HG02759 (cell line): ENCODE measurements at regions not wholly inside any gene's neighbourhood (a gene's known extent, or its start where the extent isn't known, plus 50 kb on each side); places are given as distances from the start of the nearest gene placed in this dataset.
A peak's percentile ranks its signal among the peaks of the same experiment; 100 is the strongest.

Experiments
- ATAC-seq: cut with Tn5 transposase; IDR thresholded peaks from one replicate; pipeline ENCODE4 v1.9.1; 2021; ENCODE audit warnings: mild to moderate bottlenecking, moderate library complexity; ENCODE audit not compliant: unreplicated experiment

- no peak for ATAC-seq
Observed at GRCh38 chr7:23971031-23971430, 261.0 kb downstream of the STK31 start.

- ATAC-seq, result no peak
Observed at GRCh38 chr7:23972057-23972456, 262.0 kb downstream of the STK31 start.

GRCh38 chr7:23973264-23973663, 263.2 kb downstream of the STK31 start:
- ATAC-seq, result no peak

- ATAC-seq, result no peak
Observed at GRCh38 chr7:23980081-23980480, 270.1 kb downstream of the STK31 start.

GRCh38 chr7:23981314-23981713, 271.3 kb downstream of the STK31 start:
- ATAC-seq, result no peak

- ATAC-seq, result no peak
Observed at GRCh38 chr7:23981758-23982157, 271.7 kb downstream of the STK31 start.

GRCh38 chr7:24005517-24005916, 278.5 kb upstream of the NPY start:
- no peak for ATAC-seq

GRCh38 chr7:24010495-24010894, 273.5 kb upstream of the NPY start:
- ATAC-seq, result no peak

- ATAC-seq, result peak; percentile 60
Observed at GRCh38 chr7:24017519-24017918, 266.5 kb upstream of the NPY start.

- ATAC-seq, result no peak
Observed at GRCh38 chr7:24018331-24018730, 265.7 kb upstream of the NPY start.

- ATAC-seq, result no peak
Observed at GRCh38 chr7:24019841-24020240, 264.1 kb upstream of the NPY start.

GRCh38 chr7:24024276-24025068, 259.5 kb upstream of the NPY start:
- ATAC-seq, result peak; percentile 38

- ATAC-seq, result peak; percentile 38
Observed at GRCh38 chr7:24025094-24025493, 258.9 kb upstream of the NPY start.

- ATAC-seq, result no peak
Observed at GRCh38 chr7:24025765-24026164, 258.2 kb upstream of the NPY start.

- ATAC-seq, result no peak
Observed at GRCh38 chr7:24026351-24026750, 257.6 kb upstream of the NPY start.

- ATAC-seq, result no peak
Observed at GRCh38 chr7:24029068-24029467, 254.9 kb upstream of the NPY start.

- ATAC-seq, result no peak
Observed at GRCh38 chr7:24034251-24034650, 249.7 kb upstream of the NPY start.

- ATAC-seq, result no peak
Observed at GRCh38 chr7:24035366-24036032, 248.5 kb upstream of the NPY start.

- ATAC-seq, result no peak
Observed at GRCh38 chr7:24036033-24036412, 248.0 kb upstream of the NPY start.

- no peak for ATAC-seq
Observed at GRCh38 chr7:24038993-24039392, 245.0 kb upstream of the NPY start.

- ATAC-seq, result no peak
Observed at GRCh38 chr7:24039991-24040624, 243.9 kb upstream of the NPY start.

- ATAC-seq, result no peak
Observed at GRCh38 chr7:24042028-24042427, 242.0 kb upstream of the NPY start.
